Muscle of leg (tissue), 3 donors: ENCODE measurements at regions not wholly inside any gene's neighbourhood (a gene's known extent, or its start where the extent isn't known, plus 50 kb on each side); places are given as distances from the start of the nearest gene placed in this dataset.
"Not testable (repeated sequence)": the region's sequence is repeated elsewhere in the genome, so short reads cannot be mapped to it uniquely, and the experiment has no call there.

ENCODE experiments used
- DNase-seq: peaks from one replicate; pipeline ENCODE4 v3.0.0; 2013
- H3K27ac ChIP-seq: one replicate; pipeline ENCODE4 v1.5.1; 2013; ENCODE audit warnings: mild to moderate bottlenecking, low read length, control low read depth
- H3K27me3 ChIP-seq: one replicate; pipeline ENCODE4 v1.6.1; 2013; ENCODE audit warnings: low read length; ENCODE audit not compliant: control insufficient read depth, insufficient read depth
- H3K36me3 ChIP-seq: one replicate; pipeline ENCODE4 v1.6.1; 2013; ENCODE audit warnings: low read length; ENCODE audit not compliant: control insufficient read depth, insufficient read depth
- H3K4me1 ChIP-seq: one replicate; pipeline ENCODE4 v1.6.1; 2013; ENCODE audit warnings: low read length; ENCODE audit not compliant: control insufficient read depth, insufficient read depth
- H3K4me3 ChIP-seq: one replicate; pipeline ENCODE4 v1.5.1; 2013; ENCODE audit warnings: low read length, control low read depth
- H3K9me3 ChIP-seq: replicated peaks from 2 replicates; pipeline ENCODE4 v1.6.1; 2013; ENCODE audit warnings: low read depth, low read length; ENCODE audit not compliant: control insufficient read depth
- WGBS: methylation state at CpG from one replicate; pipeline ENCODE4 v1.1.5; 2013; ENCODE audit warnings: missing lambda C conversion rate; ENCODE audit not compliant: insufficient coverage; 5-methylcytosine and 5-hydroxymethylcytosine counted together

- H3K27ac ChIP-seq, result no peak overlapping the region
- H3K36me3 ChIP-seq, result no peaks in the 10 kb centered on the region
- H3K4me1 ChIP-seq, result no peaks in the 10 kb centered on the region
- H3K4me3 ChIP-seq, result no peak overlapping the region
- DNase-seq, result no peak
- H3K9me3 ChIP-seq, result no peaks in the 10 kb centered on the region
- WGBS, result 87% methylated on average over 4 of the region's 6 CpGs
- H3K27me3 ChIP-seq, result no peaks in the 10 kb centered on the region
Measured at GRCh38 chr18:59801576-59801975, 98.2 kb upstream of the PMAIP1 start.

- no peaks in the 10 kb centered on the region for H3K4me1 ChIP-seq
- no peak overlapping the region for H3K4me3 ChIP-seq
- no peak for DNase-seq
- H3K9me3 ChIP-seq, result no peaks in the 10 kb centered on the region
- H3K27ac ChIP-seq, result no peak overlapping the region
- no peaks in the 10 kb centered on the region for H3K36me3 ChIP-seq
- H3K27me3 ChIP-seq, result no peaks in the 10 kb centered on the region
- WGBS, result 67% methylated on average over 1 of the region's 4 CpGs
Measured at GRCh38 chr18:59800897-59801296, 98.9 kb upstream of the PMAIP1 start.

GRCh38 chr18:59799383-59800015 is 100.3 kb upstream of the PMAIP1 start:
- Histone ChIP-seq H3K9me3 (no peaks in the 10 kb centered on the region), H3K36me3 (no peaks in the 10 kb centered on the region), H3K4me3 (no peak overlapping the region), H3K27ac (no peak overlapping the region), H3K4me1 (no peaks in the 10 kb centered on the region), H3K27me3 (no peaks in the 10 kb centered on the region)
- peak; percentile 41 for DNase-seq
- WGBS, result 16% methylated on average over 4 of the region's 6 CpGs

GRCh38 chr18:59795882-59796281 is 98.7 kb upstream of the CCBE1 start:
- Histone ChIP-seq H3K36me3 (no peaks in the 10 kb centered on the region), H3K4me1 (no peaks in the 10 kb centered on the region)
- 83% methylated on average over 1 of the region's 5 CpGs for WGBS

GRCh38 chr18:59792353-59792752 is 95.1 kb upstream of the CCBE1 start:
- H3K9me3 ChIP-seq, result no peaks in the 10 kb centered on the region
- DNase-seq, result no peak
- H3K4me3 ChIP-seq, result no peak overlapping the region
- no peak overlapping the region for H3K27ac ChIP-seq
- no peaks in the 10 kb centered on the region for H3K36me3 ChIP-seq
- no peaks in the 10 kb centered on the region for H3K4me1 ChIP-seq
- peaks cover 2% of the 10 kb centered on the region for H3K27me3 ChIP-seq
- WGBS, result no CpG with 5 or more reads among the region's 4 CpGs

More at GRCh38 chr18:59795882-59796281, 98.7 kb upstream of the CCBE1 start:
- Histone ChIP-seq H3K9me3 (no peaks in the 10 kb centered on the region), H3K4me3 (no peak overlapping the region), H3K27me3 (no peaks in the 10 kb centered on the region), H3K27ac (no peak overlapping the region)
- DNase-seq, result no peak

GRCh38 chr18:59790346-59790936 is 93.2 kb upstream of the CCBE1 start:
- H3K27me3 ChIP-seq, H3K4me1 ChIP-seq, H3K9me3 ChIP-seq, H3K36me3 ChIP-seq, H3K27ac ChIP-seq, H3K4me3 ChIP-seq, DNase-seq: not testable (repeated sequence)
- WGBS, result 98% methylated on average over 8 of the region's 36 CpGs

GRCh38 chr18:59788791-59789106 is 91.5 kb upstream of the CCBE1 start:
- no peak overlapping the region for H3K4me3 ChIP-seq

GRCh38 chr18:59787998-59788790 is 91.0 kb upstream of the CCBE1 start:
- WGBS, result 33% methylated on average over 6 of the region's 13 CpGs
- DNase-seq, result no peak

More at GRCh38 chr18:59788791-59789106, 91.5 kb upstream of the CCBE1 start:
- Histone ChIP-seq H3K36me3 (no peaks in the 10 kb centered on the region), H3K9me3 (no peaks in the 10 kb centered on the region), H3K27me3 (peaks cover 2% of the 10 kb centered on the region), H3K4me1 (no peaks in the 10 kb centered on the region), H3K27ac (no peak overlapping the region)
- DNase-seq, result no peak
- whole genome bisulfite sequencing, result no CpG with 5 or more reads among the region's 2 CpGs

GRCh38 chr18:59784694-59785093 is 87.5 kb upstream of the CCBE1 start:
- WGBS, result no CpG with 5 or more reads among the region's 3 CpGs
- no peak overlapping the region for H3K27ac ChIP-seq
- H3K4me1 ChIP-seq, result no peaks in the 10 kb centered on the region
- peaks cover 2% of the 10 kb centered on the region for H3K27me3 ChIP-seq
- H3K9me3 ChIP-seq, result no peaks in the 10 kb centered on the region
- no peaks in the 10 kb centered on the region for H3K36me3 ChIP-seq
- H3K4me3 ChIP-seq, result no peak overlapping the region
- no peak for DNase-seq

More at GRCh38 chr18:59787998-59788790, 91.0 kb upstream of the CCBE1 start:
- Histone ChIP-seq H3K27me3 (peaks cover 2% of the 10 kb centered on the region), H3K36me3 (no peaks in the 10 kb centered on the region), H3K4me3 (no peak overlapping the region), H3K4me1 (no peaks in the 10 kb centered on the region), H3K9me3 (no peaks in the 10 kb centered on the region), H3K27ac (no peak overlapping the region)

GRCh38 chr18:59783138-59783537 is 85.9 kb upstream of the CCBE1 start:
- no peaks in the 10 kb centered on the region for H3K9me3 ChIP-seq
- no peaks in the 10 kb centered on the region for H3K4me1 ChIP-seq
- DNase-seq, result peak; percentile 43
- no peak overlapping the region for H3K4me3 ChIP-seq
- H3K27ac ChIP-seq, result no peak overlapping the region
- no peaks in the 10 kb centered on the region for H3K27me3 ChIP-seq
- H3K36me3 ChIP-seq, result no peaks in the 10 kb centered on the region
- WGBS, result 36% methylated on average over 4 of the region's 5 CpGs
